Activated B cell treated with CpG ODN at 0.5 μM for 24 hours (primary cell): ENCODE measurements at regions not wholly inside any gene's neighbourhood (a gene's known extent, or its start where the extent isn't known, plus 50 kb on each side); places are given as distances from the start of the nearest gene placed in this dataset.

Experiments
- ATAC-seq: fragments of 200-7000 bp; cut with Tn5 transposase; one replicate; pipeline ENCODE4 v1.10.0; 2021; ENCODE audit warnings: low read depth, mild to moderate bottlenecking, moderate library complexity
- CTCF ChIA-PET: fragments of 350-600 bp; sonication (Branson Sonifier 250); formaldehyde crosslinking; loops from one replicate; lab custom pipeline; 2021; ENCODE audit warnings: antibody characterized with exemption; lab: Charles Lee
- POLR2A ChIA-PET: fragments of 350-600 bp; sonication (Branson Sonifier 250); formaldehyde crosslinking; loops from one replicate; lab custom pipeline; 2021; ENCODE audit warnings: antibody characterized with exemption; lab: Charles Lee
- DNase-seq: peaks from one replicate; pipeline ENCODE4 v3.0.0; 2022
- H3K27ac Mint-ChIP-seq: one replicate; pipeline ENCODE4 v1.8.0; 2020; ENCODE audit warnings: mixed read lengths
- H3K27me3 Mint-ChIP-seq: one replicate; pipeline ENCODE4 v1.8.0; 2021; ENCODE audit warnings: mixed read lengths
- H3K36me3 Mint-ChIP-seq: one replicate; pipeline ENCODE4 v1.8.0; 2021; ENCODE audit warnings: low read depth, mixed read lengths
- H3K4me1 Mint-ChIP-seq: one replicate; pipeline ENCODE4 v1.8.0; 2021; ENCODE audit warnings: mixed read lengths
- H3K4me3 Mint-ChIP-seq: one replicate; pipeline ENCODE4 v1.8.0; 2020; ENCODE audit warnings: mild to moderate bottlenecking, mixed read lengths
- H3K9me3 Mint-ChIP-seq: one replicate; pipeline ENCODE4 v1.8.0; 2020; ENCODE audit warnings: mixed read lengths
- CTCF ChIP-seq: fragments of 200-600 bp; IDR thresholded peaks from one replicate; pipeline ENCODE4 v1.8.0; 2022; ENCODE audit warnings: antibody characterized with exemption, mild to moderate bottlenecking
- intact Hi-C: fragments of 100-400 bp; cut with micrococcal nuclease; formaldehyde crosslinking; loops from one replicate; pipeline ENCODE4 v1.15.1; 2024

DNA sequence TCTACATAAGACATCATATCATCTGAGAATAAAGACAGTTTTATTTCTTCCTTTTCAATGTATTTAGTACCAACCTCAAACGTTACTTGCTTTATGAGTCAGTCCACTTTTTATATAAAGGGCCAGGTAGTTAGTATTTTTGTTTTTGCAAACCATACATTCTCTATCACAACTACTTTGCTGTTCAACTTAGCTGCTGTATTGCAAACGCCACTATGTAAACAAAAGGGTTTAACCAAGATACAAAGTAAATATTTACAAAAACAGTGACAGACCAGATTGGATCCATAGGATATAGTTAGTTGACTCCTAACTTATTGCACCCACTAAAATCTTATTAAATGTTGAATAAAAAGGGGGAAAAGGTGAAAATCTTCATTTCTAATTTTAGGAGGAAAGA, 87.7 kb upstream of the FOXG1 start:
- intact Hi-C loops: no loop called here
- no peaks in the 10 kb centered on the region for H3K36me3 Mint-ChIP-seq
- TF ChIP-seq CTCF: no peak
- H3K4me3 Mint-ChIP-seq: no peak overlapping the region
- H3K27me3 Mint-ChIP-seq: no peaks in the 10 kb centered on the region
- CTCF ChIA-PET: no interaction called here
- H3K9me3 Mint-ChIP-seq: no peaks in the 10 kb centered on the region
- POLR2A ChIA-PET: no interaction called here
- no peak overlapping the region for H3K27ac Mint-ChIP-seq
- ATAC-seq (no peak), DNase-seq (no peak)
- no peaks in the 10 kb centered on the region for H3K4me1 Mint-ChIP-seq

GRCh38 chr14:28681681-28682080, 84.9 kb upstream of the FOXG1 start:
- H3K36me3 Mint-ChIP-seq: no peaks in the 10 kb centered on the region
- no peaks in the 10 kb centered on the region for H3K4me1 Mint-ChIP-seq
- ATAC-seq (no peak), DNase-seq (no peak)
- no peak overlapping the region for H3K27ac Mint-ChIP-seq
- no peak overlapping the region for H3K4me3 Mint-ChIP-seq
- H3K27me3 Mint-ChIP-seq: no peaks in the 10 kb centered on the region
- TF ChIP-seq CTCF: no peak
- POLR2A ChIA-PET: no interaction called here
- intact Hi-C loops: no loop called here
- H3K9me3 Mint-ChIP-seq: peaks cover 6% of the 10 kb centered on the region
- CTCF ChIA-PET: no interaction called here

DNA sequence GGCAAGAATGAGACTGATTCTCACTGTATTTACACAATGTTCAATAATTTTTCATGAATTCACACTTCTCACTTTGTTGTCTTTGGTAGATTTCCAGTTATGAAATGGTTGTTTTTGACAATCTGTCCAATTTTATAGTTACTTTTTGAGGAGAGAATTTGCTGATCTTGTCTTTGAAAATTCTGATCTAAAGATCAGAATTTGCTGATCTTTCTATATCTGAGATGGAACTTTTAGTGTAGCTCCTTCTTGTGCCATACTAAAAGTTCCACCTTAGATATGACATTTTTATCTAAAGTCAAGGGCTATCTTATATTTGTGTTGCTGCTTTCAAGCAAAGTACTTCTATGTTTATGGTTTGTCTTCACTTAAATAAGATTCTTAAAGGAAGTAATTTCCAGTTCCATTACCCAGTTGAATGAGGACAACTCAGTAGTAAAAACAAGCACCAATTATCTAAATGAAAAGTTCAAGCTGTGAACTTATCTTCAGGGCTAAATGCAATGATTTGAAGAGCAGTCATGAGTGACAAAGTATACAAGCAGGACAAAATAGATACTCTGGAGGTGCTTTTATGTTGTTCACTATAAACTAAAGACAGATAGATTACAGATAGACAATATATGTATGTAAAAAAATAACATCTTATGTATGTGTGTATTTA, 76.4 kb upstream of the FOXG1 start:
- no peak overlapping the region for H3K27ac Mint-ChIP-seq
- no peaks in the 10 kb centered on the region for H3K36me3 Mint-ChIP-seq
- TF ChIP-seq CTCF: no peak
- ChIA-PET CTCF (no interaction called here), POLR2A (no interaction called here)
- H3K4me3 Mint-ChIP-seq: no peak overlapping the region
- DNase-seq: no peak
- no peak for ATAC-seq
- no peaks in the 10 kb centered on the region for H3K27me3 Mint-ChIP-seq
- intact Hi-C loops: no loop called here
- H3K4me1 Mint-ChIP-seq: no peaks in the 10 kb centered on the region
- H3K9me3 Mint-ChIP-seq: peaks cover 2% of the 10 kb centered on the region

DNA sequence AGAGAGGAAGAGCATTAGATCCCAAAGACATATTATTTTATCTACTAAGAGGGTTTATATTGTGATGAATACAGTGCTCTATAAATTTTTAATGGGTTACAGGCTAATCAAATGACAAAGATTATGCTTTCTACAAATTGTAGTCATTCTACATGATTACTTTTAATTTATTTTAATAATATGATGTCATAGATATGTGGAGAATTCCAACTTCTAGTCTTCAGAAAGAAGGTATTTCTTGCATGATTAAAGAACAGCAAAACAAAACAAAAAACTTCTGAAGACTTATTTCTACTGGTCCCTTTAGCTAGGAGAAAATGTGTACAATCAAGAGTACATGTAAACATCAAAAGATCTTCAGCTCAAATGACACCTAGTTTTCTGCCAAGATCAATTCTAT, 71.5 kb upstream of the FOXG1 start:
- Mint-ChIP-seq H3K4me1 (no peaks in the 10 kb centered on the region), H3K36me3 (no peaks in the 10 kb centered on the region), H3K27ac (no peak overlapping the region), H3K27me3 (no peaks in the 10 kb centered on the region), H3K9me3 (no peaks in the 10 kb centered on the region), H3K4me3 (no peak overlapping the region)
- intact Hi-C loops: no loop called here
- no peak for ATAC-seq
- ChIA-PET CTCF (no interaction called here), POLR2A (no interaction called here)
- DNase-seq: no peak
- no peak for TF ChIP-seq CTCF

DNA sequence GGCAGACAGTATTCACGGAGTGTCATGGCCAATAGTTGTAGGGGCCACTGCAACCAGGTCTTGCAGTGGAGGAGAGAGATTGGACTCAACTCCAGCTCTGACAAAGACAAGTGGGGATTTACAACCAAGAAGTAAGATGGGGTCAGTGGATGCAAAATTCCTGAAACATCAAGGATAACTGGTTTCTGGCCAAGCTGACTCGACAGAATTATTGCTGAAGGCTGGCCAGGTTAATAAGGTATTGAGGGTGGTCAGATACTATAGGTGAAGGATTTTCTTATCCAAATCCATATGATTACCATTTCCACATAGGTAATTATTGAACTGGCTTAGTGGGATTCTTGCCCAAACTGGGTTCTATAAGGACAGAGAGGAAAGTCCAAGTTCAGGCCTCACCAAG, 64.9 kb upstream of the FOXG1 start:
- TF ChIP-seq CTCF: no peak
- no peak for ATAC-seq
- Mint-ChIP-seq H3K4me1 (no peaks in the 10 kb centered on the region), H3K27me3 (no peaks in the 10 kb centered on the region), H3K4me3 (no peak overlapping the region), H3K9me3 (no peaks in the 10 kb centered on the region), H3K36me3 (no peaks in the 10 kb centered on the region), H3K27ac (no peak overlapping the region)
- intact Hi-C loops: no loop called here
- POLR2A ChIA-PET: no interaction called here
- CTCF ChIA-PET: no interaction called here
- no peak for DNase-seq
